ENCODE measurements at regions not wholly inside any gene's neighbourhood (a gene's known extent, or its start where the extent isn't known, plus 50 kb on each side); places are given as distances from the start of the nearest gene placed in this dataset.

DNA sequence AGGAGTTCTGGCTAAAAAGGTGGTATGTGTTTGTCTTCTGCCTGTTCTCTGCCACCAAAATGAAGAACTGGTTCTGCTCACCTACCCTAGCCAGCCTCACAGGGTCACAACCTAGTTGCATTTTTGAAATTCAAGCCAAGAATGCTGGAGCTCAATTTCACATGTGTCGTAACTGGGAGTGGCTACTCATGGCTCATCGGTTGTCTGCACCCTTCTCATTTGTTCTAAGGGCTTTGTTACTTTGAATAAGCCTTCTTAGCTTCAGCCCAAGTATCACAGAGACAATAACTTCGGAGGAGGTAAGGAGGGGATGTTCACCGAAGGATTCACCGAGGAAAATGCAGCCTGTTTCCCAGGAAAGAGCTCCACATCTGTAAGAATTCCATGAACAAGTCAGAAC is 134.3 kb upstream of the RARB start:
- no peak for TF ChIP-seq EP300 (IDR thresholded peaks at IDR 0.05; ENCODE audit: borderline replicate concordance in 1 of 2, control insufficient read depth in 1 of 2, low read depth in 2 of 2, low read length in 2 of 2)
- no peak for TF ChIP-seq ZNF274 (IDR thresholded peaks at IDR 0.05; ENCODE audit: insufficient read depth, insufficient read length)
- TF ChIP-seq POLR2A (IDR thresholded peaks at IDR 0.05; ENCODE audit: low read depth, low read length) = no peak
- no peak for TF ChIP-seq JUNB (IDR thresholded peaks at IDR 0.05)

Data from GM12878 (cell line).